ENCODE measurements at regions not wholly inside any gene's neighbourhood (a gene's known extent, or its start where the extent isn't known, plus 50 kb on each side); places are given as distances from the start of the nearest gene placed in this dataset.

- no peak for TF ChIP-seq CREB5 (CRISPR knock-in tag; IDR thresholded peaks at IDR 0.05; ENCODE audit: low read depth)
- TF ChIP-seq ZFP3 (CRISPR knock-in tag; IDR thresholded peaks at IDR 0.05): no peak
Observed at GRCh38 chr13:58876473-58876872, 1244.9 kb downstream of the PCDH17 start (continued).

- TF ChIP-seq PPARA (CRISPR knock-in tag; IDR thresholded peaks at IDR 0.05; ENCODE audit: borderline replicate concordance) (no peak), ESRRG (CRISPR knock-in tag; IDR thresholded peaks at IDR 0.05) (no peak), CSRNP3 (CRISPR knock-in tag; IDR thresholded peaks at IDR 0.05) (no peak), TOX (CRISPR knock-in tag; IDR thresholded peaks at IDR 0.05; ENCODE audit: borderline replicate concordance) (no peak), ZNF8 (CRISPR knock-in tag; IDR thresholded peaks at IDR 0.05) (no peak), GLIS3 (CRISPR knock-in tag; IDR thresholded peaks at IDR 0.05) (no peak), OSR1 (CRISPR knock-in tag; IDR thresholded peaks at IDR 0.05) (no peak), CSDC2 (CRISPR knock-in tag; IDR thresholded peaks at IDR 0.05) (no peak), ISL1 (CRISPR knock-in tag; IDR thresholded peaks at IDR 0.05) (no peak)
- no peak for ATAC-seq
Observed at GRCh38 chr13:58879114-58879513, 1247.6 kb downstream of the PCDH17 start.

GRCh38 chr13:58882516-58882915 is 1251.0 kb downstream of the PCDH17 start:
- no peak for TF ChIP-seq ZNF8 (CRISPR knock-in tag; IDR thresholded peaks at IDR 0.05)
- no peak for TF ChIP-seq ARNTL (CRISPR knock-in tag; IDR thresholded peaks at IDR 0.05; ENCODE audit: borderline replicate concordance, low read depth)
- no peak for TF ChIP-seq ESRRG (CRISPR knock-in tag; IDR thresholded peaks at IDR 0.05)
- no peak for TF ChIP-seq ISL1 (CRISPR knock-in tag; IDR thresholded peaks at IDR 0.05)
- TF ChIP-seq TSHZ2 (CRISPR knock-in tag; IDR thresholded peaks at IDR 0.05): no peak
- no peak for TF ChIP-seq ZC3H10 (CRISPR knock-in tag; IDR thresholded peaks at IDR 0.05)
- no peak for TF ChIP-seq CREB5 (CRISPR knock-in tag; IDR thresholded peaks at IDR 0.05; ENCODE audit: low read depth)
- no peak for TF ChIP-seq OSR1 (CRISPR knock-in tag; IDR thresholded peaks at IDR 0.05)
- no peak for TF ChIP-seq SNAI2 (CRISPR knock-in tag; IDR thresholded peaks at IDR 0.05)
- no peak for TF ChIP-seq CSDC2 (CRISPR knock-in tag; IDR thresholded peaks at IDR 0.05)
- no peak for TF ChIP-seq GLIS3 (CRISPR knock-in tag; IDR thresholded peaks at IDR 0.05)
- TF ChIP-seq CSRNP3 (CRISPR knock-in tag; IDR thresholded peaks at IDR 0.05): no peak
- no peak for TF ChIP-seq ZFP30 (CRISPR knock-in tag; IDR thresholded peaks at IDR 0.05)
- no peak for TF ChIP-seq ZFP3 (CRISPR knock-in tag; IDR thresholded peaks at IDR 0.05)
- ATAC-seq: no peak

GRCh38 chr13:58883405-58883804 is 1251.9 kb downstream of the PCDH17 start:
- TF ChIP-seq ZFP30 (CRISPR knock-in tag; IDR thresholded peaks at IDR 0.05): no peak
- no peak for TF ChIP-seq TSHZ2 (CRISPR knock-in tag; IDR thresholded peaks at IDR 0.05)
- no peak for TF ChIP-seq OSR1 (CRISPR knock-in tag; IDR thresholded peaks at IDR 0.05)
- TF ChIP-seq GLIS3 (CRISPR knock-in tag; IDR thresholded peaks at IDR 0.05): no peak
- no peak for TF ChIP-seq ZFP3 (CRISPR knock-in tag; IDR thresholded peaks at IDR 0.05)
- no peak for TF ChIP-seq POU6F1 (CRISPR knock-in tag; IDR thresholded peaks at IDR 0.05; ENCODE audit: borderline replicate concordance, low read depth)
- TF ChIP-seq ZNF8 (CRISPR knock-in tag; IDR thresholded peaks at IDR 0.05): no peak
- no peak for ATAC-seq

All from SK-N-SH treated with all-trans-retinoic acid at 6 μM for 48 hours (cell line).